HuH-7.5 (cell line): ENCODE measurements at regions not wholly inside any gene's neighbourhood (a gene's known extent, or its start where the extent isn't known, plus 50 kb on each side); places are given as distances from the start of the nearest gene placed in this dataset.

Experiments used
- DNase-seq: peaks from one replicate; pipeline ENCODE4 v3.0.0; 2011; ENCODE audit warnings: low spot score

- no peak for DNase-seq
Observed at GRCh38 chr5:93107141-93107540, 473.9 kb downstream of the NR2F1-AS1 start.

GRCh38 chr5:93101661-93102060, 479.4 kb downstream of the NR2F1-AS1 start:
- DNase-seq: no peak

- no peak for DNase-seq
Observed at GRCh38 chr5:93100976-93101375, 480.0 kb downstream of the NR2F1-AS1 start.

DNA sequence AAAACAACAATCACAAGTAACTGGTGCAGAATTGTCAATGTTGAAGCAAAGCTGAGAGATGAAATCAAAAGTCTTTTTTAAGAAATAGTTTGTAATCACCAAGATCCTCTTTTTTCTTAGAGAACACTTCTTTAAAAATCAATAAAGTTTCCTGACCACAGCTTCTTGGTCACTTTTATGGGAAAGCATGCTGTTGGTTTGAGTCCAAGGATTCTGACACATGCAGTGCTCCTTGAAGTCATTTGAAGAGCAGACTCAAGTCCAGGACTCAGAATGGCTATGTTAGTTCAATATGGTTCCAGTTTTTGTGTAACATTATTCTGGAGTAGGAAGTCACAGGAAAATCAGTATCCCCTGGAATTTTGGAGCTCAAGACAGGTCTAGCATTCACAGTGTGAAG, 480.6 kb downstream of the NR2F1-AS1 start:
- no peak for DNase-seq

GRCh38 chr5:93099902-93100347, 481.1 kb downstream of the NR2F1-AS1 start:
- DNase-seq: no peak

DNA sequence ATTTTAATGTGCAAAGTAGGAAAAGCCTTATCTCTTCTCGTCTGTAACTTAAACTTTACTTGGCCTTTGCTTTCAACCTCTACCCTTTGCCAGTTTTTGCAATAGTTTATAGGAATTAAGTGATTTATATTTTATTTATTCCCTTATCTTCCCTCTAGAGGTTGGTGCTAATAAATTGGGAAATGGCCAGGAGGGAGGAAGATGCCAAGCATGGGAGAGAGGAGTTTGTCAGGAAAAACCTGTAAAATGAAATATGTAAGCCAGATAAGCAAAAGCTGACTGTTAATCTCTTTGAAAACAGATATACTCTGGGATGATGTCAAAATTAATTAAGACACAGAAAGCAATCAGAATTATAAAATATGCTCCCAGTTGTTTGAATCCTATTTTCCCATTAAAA, 484.5 kb downstream of the NR2F1-AS1 start:
- DNase-seq: no peak

DNA sequence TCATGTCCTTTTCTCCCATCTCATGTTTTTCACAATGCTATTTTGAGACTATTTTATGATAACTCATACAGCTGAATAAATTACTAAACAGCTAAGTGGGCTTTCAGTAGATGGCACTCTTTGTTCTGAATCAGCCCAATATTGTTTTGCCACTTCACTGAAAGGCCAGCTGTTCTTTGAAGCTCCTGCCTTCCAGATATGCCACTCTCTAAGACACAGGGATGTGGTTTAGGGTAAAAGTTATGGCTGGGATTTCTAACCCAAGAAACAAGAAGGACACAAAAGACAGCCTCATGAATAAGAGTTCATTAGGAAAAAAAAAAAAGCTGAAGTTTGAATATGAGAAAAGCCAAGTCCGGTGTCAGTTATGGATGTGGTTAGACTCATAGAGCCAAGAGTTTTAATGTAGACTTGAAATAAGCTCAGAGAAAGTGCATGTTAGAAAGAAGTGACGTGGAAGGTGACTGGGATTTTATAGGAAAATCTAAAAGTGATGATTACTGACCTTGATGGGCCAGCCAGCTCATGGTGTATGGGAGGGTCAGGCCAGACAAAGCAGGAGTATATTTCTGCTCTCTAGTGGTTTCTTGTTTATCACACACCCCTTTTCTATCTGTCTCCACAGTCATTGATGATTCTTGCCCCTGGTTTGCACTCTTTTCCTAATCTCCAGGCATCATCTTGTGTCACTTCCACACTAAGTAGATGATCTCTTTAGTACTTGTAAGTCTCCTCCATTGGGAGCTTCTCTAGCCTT, 488.5 kb downstream of the NR2F1-AS1 start:
- no peak for DNase-seq

GRCh38 chr5:93090698-93091097, 490.3 kb downstream of the NR2F1-AS1 start:
- DNase-seq: no peak

- DNase-seq: no peak
Observed at GRCh38 chr5:93088592-93089389, 492.2 kb downstream of the NR2F1-AS1 start.

DNA sequence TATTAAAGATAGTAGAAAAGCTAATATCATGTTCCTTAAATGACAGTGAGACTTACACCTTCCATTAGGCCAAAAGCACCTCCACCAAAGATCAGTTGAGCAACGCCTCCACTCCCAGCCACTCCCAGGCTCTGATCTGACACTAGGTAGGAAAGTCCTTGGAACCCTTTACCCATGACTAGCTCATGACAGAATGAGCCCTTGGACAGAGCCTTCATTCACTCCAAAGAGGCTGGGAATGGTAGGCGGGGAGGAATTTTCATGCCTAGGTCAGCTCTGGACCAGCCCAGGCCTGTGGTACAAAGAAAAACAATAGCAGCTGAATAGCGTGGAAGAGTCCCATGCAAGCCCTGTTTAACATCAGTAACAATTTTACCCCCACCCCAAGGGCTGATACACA, 493.7 kb downstream of the NR2F1-AS1 start:
- DNase-seq: no peak

DNA sequence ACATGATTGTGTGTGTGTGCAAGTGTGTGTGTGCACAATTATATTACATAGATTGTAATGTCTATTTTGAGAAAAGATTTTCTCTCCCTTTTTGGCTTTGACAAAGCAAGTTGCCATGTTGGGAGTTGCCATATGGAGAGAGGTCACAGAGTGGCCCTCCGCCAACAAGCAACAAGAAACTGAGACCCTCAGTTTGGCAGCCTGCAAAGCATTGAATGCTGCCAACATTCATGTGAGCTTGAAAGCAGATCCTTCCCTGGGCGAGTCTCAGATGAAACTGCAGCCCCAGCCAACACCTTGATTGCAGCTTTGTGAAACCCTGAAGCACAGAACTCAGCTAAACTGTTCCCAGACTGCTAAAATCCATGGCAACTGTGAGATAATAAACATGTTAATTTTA, 498.0 kb downstream of the NR2F1-AS1 start:
- DNase-seq: no peak

- DNase-seq: no peak
Observed at GRCh38 chr5:93079046-93079445, 502.0 kb downstream of the NR2F1-AS1 start.

- DNase-seq: no peak
Observed at GRCh38 chr5:93078082-93079038, 502.7 kb downstream of the NR2F1-AS1 start.

GRCh38 chr5:93076566-93076965, 504.5 kb downstream of the NR2F1-AS1 start:
- DNase-seq: no peak

DNA sequence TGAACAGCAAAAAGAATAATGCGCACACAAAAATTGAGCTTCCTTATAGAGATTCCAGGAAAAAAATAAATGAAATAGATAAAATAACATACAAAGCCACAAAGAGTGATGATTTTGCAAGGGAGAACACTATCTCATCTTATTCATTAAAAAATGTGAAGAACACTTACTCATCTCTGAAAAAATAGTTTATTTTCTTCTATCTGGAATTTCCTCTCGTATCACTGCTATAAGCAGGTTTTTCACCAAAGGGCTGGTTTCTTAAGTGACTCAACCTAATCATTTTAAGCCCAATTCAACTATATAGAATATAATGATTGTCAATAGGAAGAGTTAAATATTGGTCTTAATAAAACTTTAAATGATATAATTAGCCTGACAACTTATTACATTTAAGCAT, 504.9 kb downstream of the NR2F1-AS1 start:
- no peak for DNase-seq

GRCh38 chr5:93073547-93073946, 507.5 kb downstream of the NR2F1-AS1 start:
- no peak for DNase-seq

- no peak for DNase-seq
Observed at GRCh38 chr5:93072831-93073459, 508.1 kb downstream of the NR2F1-AS1 start.

DNA sequence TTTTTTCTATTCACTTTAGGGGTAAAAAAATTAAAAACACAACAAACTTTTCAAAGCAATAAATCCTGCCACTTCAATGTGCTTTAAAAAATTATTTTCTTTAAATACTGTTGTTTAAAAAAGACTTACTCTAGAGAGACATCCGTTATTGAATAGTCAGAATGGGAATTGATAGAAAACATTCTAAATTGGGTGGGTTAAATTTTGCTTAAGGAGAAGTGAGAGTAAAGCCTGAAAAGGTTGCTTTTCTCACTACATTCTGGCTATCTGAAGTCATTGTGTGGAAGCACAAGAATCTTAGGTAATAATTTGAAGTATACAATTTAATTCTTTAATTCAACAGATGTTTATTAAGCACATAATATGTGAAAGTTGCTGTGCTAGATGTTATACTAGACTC, 509.3 kb downstream of the NR2F1-AS1 start:
- DNase-seq: no peak

DNA sequence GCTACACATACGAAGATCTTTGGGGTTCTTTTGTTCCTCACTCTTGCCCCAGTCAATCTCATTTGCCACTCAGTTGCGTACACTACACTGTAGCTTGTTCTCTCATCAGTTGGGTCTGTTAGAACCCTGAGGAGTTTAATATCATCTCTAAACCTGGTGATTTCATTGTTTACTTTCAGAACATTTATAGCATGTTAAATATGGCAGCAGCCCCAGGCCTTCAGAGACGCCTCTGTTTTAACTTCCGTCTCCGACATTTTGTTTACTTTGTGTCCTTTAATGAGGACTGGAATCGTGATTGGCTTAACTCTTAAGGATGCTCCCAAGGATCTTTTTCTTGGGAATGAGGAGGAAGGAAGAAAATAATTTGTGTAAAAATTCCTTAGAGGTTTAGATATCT, 510.1 kb downstream of the NR2F1-AS1 start:
- DNase-seq: no peak

- no peak for DNase-seq
Observed at GRCh38 chr5:93069276-93069675, 511.7 kb downstream of the NR2F1-AS1 start.

DNA sequence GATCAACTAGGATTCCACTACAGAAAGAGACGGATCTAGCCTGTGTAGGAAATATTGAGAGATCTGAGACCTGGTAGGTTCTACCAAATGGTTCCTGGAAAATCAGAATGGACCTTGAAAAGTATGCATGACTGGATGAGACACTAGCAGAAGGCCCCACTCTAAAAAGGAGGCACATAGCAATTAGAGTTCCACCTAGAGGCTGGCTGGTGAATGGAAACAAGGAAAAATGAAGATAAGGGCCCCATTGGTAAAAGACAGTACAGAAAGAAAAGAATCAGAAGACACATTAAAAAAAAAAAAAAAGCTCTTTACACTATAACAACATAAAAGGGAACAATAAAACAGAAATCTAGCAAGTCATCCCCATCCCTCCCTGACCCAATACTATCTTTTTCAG, 518.5 kb downstream of the NR2F1-AS1 start:
- no peak for DNase-seq

DNA sequence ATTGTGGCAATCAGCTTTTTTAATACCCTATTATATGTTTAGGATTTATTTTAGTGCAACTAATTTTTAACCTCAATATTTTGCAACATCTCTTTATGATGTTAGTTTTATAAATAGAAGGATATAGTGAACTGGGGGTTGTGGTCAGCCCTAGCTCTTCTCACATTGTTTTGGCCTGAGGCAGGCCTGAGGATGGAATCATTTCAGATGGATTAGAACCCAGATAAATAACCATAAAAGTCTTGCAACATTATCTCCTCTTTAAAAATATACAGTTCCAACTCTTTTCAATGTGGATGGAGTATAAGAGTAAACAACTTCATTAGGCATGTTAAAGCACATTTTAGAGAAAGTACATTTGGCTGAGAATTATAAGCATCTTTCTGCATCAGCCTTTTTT, 522.7 kb downstream of the NR2F1-AS1 start:
- no peak for DNase-seq
